HT-29 (cell line): ENCODE measurements at regions not wholly inside any gene's neighbourhood (a gene's known extent, or its start where the extent isn't known, plus 50 kb on each side); places are given as distances from the start of the nearest gene placed in this dataset.
"Not testable (repeated sequence)": the region's sequence is repeated elsewhere in the genome, so short reads cannot be mapped to it uniquely, and the experiment has no call there.

ENCODE experiments used
- DNase-seq: peaks from one replicate; pipeline ENCODE4 v3.0.0-alpha.2; 2015; ENCODE audit warnings: low spot score

- DNase-seq, result no peak
These were observed 309.9 kb downstream of the MIAT start for GRCh38 chr22:26967282-26967681.

- DNase-seq, result no peak
These were observed 311.6 kb downstream of the MIAT start for GRCh38 chr22:26968859-26969523.

- no peak for DNase-seq
These were observed 313.5 kb downstream of the MIAT start for GRCh38 chr22:26970809-26971394.

- DNase-seq, result no peak
These were observed 314.9 kb downstream of the MIAT start for GRCh38 chr22:26972286-26972685.

GRCh38 chr22:26972915-26973314 lies 315.5 kb downstream of the MIAT start:
- not testable (repeated sequence) for DNase-seq

GRCh38 chr22:26974034-26974433 lies 316.6 kb downstream of the MIAT start:
- no peak for DNase-seq

GRCh38 chr22:26974914-26975803 lies 317.8 kb downstream of the MIAT start:
- no peak for DNase-seq

- DNase-seq, result no peak
These were observed 318.5 kb downstream of the MIAT start for GRCh38 chr22:26975865-26976264.

GRCh38 chr22:26977741-26978376 lies 320.5 kb downstream of the MIAT start:
- DNase-seq, result no peak

- DNase-seq, result no peak
These were observed 321.9 kb downstream of the MIAT start for GRCh38 chr22:26979294-26979693.

GRCh38 chr22:26981111-26981510 lies 323.7 kb downstream of the MIAT start:
- DNase-seq, result no peak

- DNase-seq, result no peak
These were observed 324.2 kb downstream of the MIAT start for GRCh38 chr22:26981541-26981940.

GRCh38 chr22:26983311-26983710 lies 325.9 kb downstream of the MIAT start:
- DNase-seq, result no peak

- no peak for DNase-seq
These were observed 327.8 kb downstream of the MIAT start for GRCh38 chr22:26985206-26985605.

- DNase-seq, result no peak
These were observed 328.8 kb downstream of the MIAT start for GRCh38 chr22:26985931-26986782.

GRCh38 chr22:26986884-26987283 lies 329.5 kb downstream of the MIAT start:
- DNase-seq, result no peak

- no peak for DNase-seq
These were observed 333.3 kb downstream of the MIAT start for GRCh38 chr22:26990503-26991189.

- DNase-seq, result no peak
These were observed 335.2 kb downstream of the MIAT start for GRCh38 chr22:26992556-26992955.

GRCh38 chr22:26993886-26994285 lies 336.5 kb downstream of the MIAT start:
- no peak for DNase-seq

GRCh38 chr22:26994801-26995200 lies 337.4 kb downstream of the MIAT start:
- no peak for DNase-seq

- no peak for DNase-seq
These were observed 337.8 kb downstream of the MIAT start for GRCh38 chr22:26995235-26995634.
